ENCODE measurements at regions not wholly inside any gene's neighbourhood (a gene's known extent, or its start where the extent isn't known, plus 50 kb on each side); places are given as distances from the start of the nearest gene placed in this dataset.

- DNase-seq (ENCODE audit: low read depth): no peak
- no peak overlapping the region for H3K4me3 ChIP-seq (ENCODE audit: low read depth, low read length)
- TF ChIP-seq, protein P1, sequence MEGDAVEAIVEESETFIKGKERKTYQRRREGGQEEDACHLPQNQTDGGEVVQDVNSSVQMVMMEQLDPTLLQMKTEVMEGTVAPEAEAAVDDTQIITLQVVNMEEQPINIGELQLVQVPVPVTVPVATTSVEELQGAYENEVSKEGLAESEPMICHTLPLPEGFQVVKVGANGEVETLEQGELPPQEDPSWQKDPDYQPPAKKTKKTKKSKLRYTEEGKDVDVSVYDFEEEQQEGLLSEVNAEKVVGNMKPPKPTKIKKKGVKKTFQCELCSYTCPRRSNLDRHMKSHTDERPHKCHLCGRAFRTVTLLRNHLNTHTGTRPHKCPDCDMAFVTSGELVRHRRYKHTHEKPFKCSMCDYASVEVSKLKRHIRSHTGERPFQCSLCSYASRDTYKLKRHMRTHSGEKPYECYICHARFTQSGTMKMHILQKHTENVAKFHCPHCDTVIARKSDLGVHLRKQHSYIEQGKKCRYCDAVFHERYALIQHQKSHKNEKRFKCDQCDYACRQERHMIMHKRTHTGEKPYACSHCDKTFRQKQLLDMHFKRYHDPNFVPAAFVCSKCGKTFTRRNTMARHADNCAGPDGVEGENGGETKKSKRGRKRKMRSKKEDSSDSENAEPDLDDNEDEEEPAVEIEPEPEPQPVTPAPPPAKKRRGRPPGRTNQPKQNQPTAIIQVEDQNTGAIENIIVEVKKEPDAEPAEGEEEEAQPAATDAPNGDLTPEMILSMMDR (IDR thresholded peaks at IDR 0.05; ENCODE audit: low read depth, low read length, missing control alignments): no peak
Observed at GRCh38 chr2:240335061-240335460, 100.4 kb upstream of the GPC1 start.

GRCh38 chr2:240336820-240337427 is 98.5 kb upstream of the GPC1 start:
- H3K4me3 ChIP-seq (ENCODE audit: low read depth, low read length): no peak overlapping the region
- TF ChIP-seq, protein P1 (IDR thresholded peaks at IDR 0.05; ENCODE audit: low read depth, low read length, missing control alignments): no peak
- no peak for DNase-seq (ENCODE audit: low read depth)

GRCh38 chr2:240338274-240338673 is 97.2 kb upstream of the GPC1 start:
- DNase-seq (ENCODE audit: low read depth): no peak
- H3K4me3 ChIP-seq (ENCODE audit: low read depth, low read length): no peak overlapping the region
- TF ChIP-seq, protein P1 (IDR thresholded peaks at IDR 0.05; ENCODE audit: low read depth, low read length, missing control alignments): no peak

DNA sequence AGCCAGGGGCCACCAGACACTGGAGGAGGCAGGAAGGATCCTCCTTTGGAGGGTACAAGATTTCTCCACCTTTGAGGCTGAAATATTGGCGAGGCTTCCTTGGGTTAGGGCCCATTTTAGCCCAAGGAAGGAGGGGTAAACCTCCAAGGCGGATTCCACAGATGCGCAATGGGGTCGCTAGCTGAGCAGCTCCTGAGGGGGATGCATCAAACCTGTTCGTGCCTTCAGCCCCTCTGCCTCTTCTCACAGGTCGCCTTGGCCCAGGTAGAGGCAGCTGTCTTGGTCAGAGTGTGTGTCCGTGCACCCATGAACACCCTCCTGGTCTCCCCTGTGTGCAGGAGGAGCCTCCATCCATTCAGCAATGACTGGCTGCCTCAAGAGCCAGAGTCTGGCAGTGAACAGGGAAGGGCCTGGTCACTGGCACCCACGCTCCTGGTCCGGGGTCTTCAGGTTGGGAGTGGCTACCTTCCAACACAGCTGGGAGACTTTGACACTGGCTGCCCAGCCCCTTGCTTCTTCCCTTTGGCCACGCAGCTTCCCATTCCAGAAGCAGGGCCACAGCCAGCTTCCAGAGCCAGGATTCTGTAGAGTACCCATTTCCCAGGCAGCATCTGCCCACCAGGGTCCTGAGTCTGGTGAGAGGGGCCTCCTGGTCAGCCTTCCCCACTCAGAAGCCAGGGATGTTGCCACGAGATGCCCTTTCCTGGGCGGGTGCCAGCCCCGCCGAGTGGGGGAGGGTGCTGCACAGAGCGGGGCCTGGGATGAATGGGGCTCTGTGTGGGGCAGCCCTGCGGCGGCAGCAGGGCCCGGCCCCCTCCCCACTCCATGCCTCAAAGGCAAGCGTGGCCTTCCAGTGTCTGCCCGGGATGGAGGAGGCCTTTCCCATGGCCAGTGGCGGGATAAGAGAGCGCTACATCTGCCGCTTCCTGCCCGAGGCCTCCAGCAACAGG is 95.8 kb upstream of the GPC1 start:
- DNase-seq (ENCODE audit: low read depth): no peak
- TF ChIP-seq, protein P1 (IDR thresholded peaks at IDR 0.05; ENCODE audit: low read depth, low read length, missing control alignments): no peak
- H3K4me3 ChIP-seq (ENCODE audit: low read depth, low read length): no peak overlapping the region

GRCh38 chr2:240340361-240340761 is 95.1 kb upstream of the GPC1 start:
- TF ChIP-seq, protein P1 (IDR thresholded peaks at IDR 0.05; ENCODE audit: low read depth, low read length, missing control alignments): no peak
- H3K4me3 ChIP-seq (ENCODE audit: low read depth, low read length): no peak overlapping the region
- no peak for DNase-seq (ENCODE audit: low read depth)

DNA sequence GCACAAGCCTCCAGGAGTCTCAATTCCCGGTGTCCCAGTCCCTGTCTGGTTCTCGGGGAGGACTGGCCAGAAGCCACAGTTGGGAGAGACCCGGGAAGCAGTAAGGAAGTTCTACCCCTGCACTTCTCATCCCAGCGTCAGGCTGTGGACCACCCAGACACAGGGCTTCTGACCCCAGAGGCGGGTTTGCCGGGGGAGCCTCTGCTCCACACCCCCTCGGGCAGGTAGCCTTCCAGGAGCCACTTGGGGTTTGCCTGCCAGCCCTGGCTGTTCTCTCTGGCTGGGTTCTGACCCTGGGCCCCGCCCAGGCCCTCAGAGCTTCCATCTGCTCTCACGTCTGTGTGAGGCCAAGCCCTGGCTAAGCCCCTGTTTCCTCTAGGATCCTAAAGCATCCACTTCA is 94.4 kb upstream of the GPC1 start:
- H3K4me3 ChIP-seq (ENCODE audit: low read depth, low read length): no peak overlapping the region
- no peak for DNase-seq (ENCODE audit: low read depth)
- TF ChIP-seq, protein P1 (IDR thresholded peaks at IDR 0.05; ENCODE audit: low read depth, low read length, missing control alignments): no peak
